Breast epithelium (tissue), 4 donors: ENCODE measurements at regions not wholly inside any gene's neighbourhood (a gene's known extent, or its start where the extent isn't known, plus 50 kb on each side); places are given as distances from the start of the nearest gene placed in this dataset.
A peak's percentile ranks its signal among the peaks of the same experiment; 100 is the strongest.

Experiments used
- DNase-seq, 2 donors: peaks; one replicate each; pipeline ENCODE4 v3.0.0-alpha.2; 2019; ENCODE audit warnings: low spot score in 2 of 2
- H3K27ac ChIP-seq, 2 donors: fragments of 200-600 bp; sonication (generic) in 1 of 2; one replicate each; pipeline ENCODE4 v1.5.1; 2016 to 2019; ENCODE audit warnings: mild to moderate bottlenecking in 1 of 2
- H3K27me3 ChIP-seq, 2 donors: fragments of 200-600 bp; sonication (generic) in 1 of 2; one replicate each; pipeline versions ENCODE4 v1.5.1 to v1.6.0; 2017 to 2019; ENCODE audit warnings: control low read depth in 1 of 2, mild to moderate bottlenecking in 1 of 2
- H3K36me3 ChIP-seq: fragments of 200-600 bp; one replicate; pipeline ENCODE4 v1.5.1; 2019
- H3K4me1 ChIP-seq, 2 donors: fragments of 200-600 bp; sonication (generic); one replicate each; pipeline ENCODE4 v1.5.1; 2016 to 2019; ENCODE audit warnings: control low read depth in 1 of 2
- H3K4me3 ChIP-seq, 3 donors: fragments of 200-600 bp; sonication (generic); 1 replicate in 2 of 3; 2 replicates in 1 of 3; pipeline ENCODE4 v1.5.1; 2016 to 2019; ENCODE audit warnings: mild to moderate bottlenecking in 3 of 3, moderate library complexity in 2 of 3
- H3K9me3 ChIP-seq, 2 donors: fragments of 200-600 bp; sonication (generic) in 1 of 2; one replicate each; pipeline ENCODE4 v1.5.1; 2016 to 2019; ENCODE audit warnings: control low read depth in 1 of 2
- CTCF ChIP-seq, 3 donors: fragments of 450-650 bp; IDR thresholded peaks; one replicate each; pipeline ENCODE4 v1.5.1; 2016 to 2017; ENCODE audit warnings: antibody characterized with exemption in 3 of 3, mild to moderate bottlenecking in 3 of 3, moderate library complexity in 3 of 3
- POLR2A ChIP-seq: fragments of 450-650 bp; IDR thresholded peaks from one replicate; pipeline ENCODE4 v1.6.1; 2016; ENCODE audit warnings: antibody characterized with exemption, mild to moderate bottlenecking, moderate library complexity
- POLR2AphosphoS5 ChIP-seq, 3 donors: sonication (generic); formaldehyde crosslinking; IDR thresholded peaks; one replicate each; pipeline ENCODE4 v1.6.1; 2017; ENCODE audit warnings: antibody characterized with exemption in 3 of 3
- intact Hi-C: fragments of 100-400 bp; cut with DNase I; formaldehyde crosslinking; loops from one replicate; pipeline ENCODE4 v1.15.1; 2023; ENCODE audit warnings: low total_unique reads

- no peak for DNase-seq
- Histone ChIP-seq H3K27ac (no peak overlapping the region), H3K4me1 (no peaks in the 10 kb centered on the region), H3K36me3 (no peaks in the 10 kb centered on the region), H3K4me3 (no peak overlapping the region), H3K27me3 (no peaks in the 10 kb centered on the region), H3K9me3 (no peaks in the 10 kb centered on the region)
- TF ChIP-seq POLR2A (no peak), POLR2AphosphoS5 (IDR thresholded peaks at IDR 0.05) (no peak), CTCF (IDR thresholded peaks at IDR 0.05) (no peak)
- intact Hi-C loops = no loop called here
These were observed 99.0 kb downstream of the CD200R1L start for GRCh38 chr3:112747624-112748023.

- intact Hi-C loops = no loop called here
- TF ChIP-seq POLR2A (no peak), POLR2AphosphoS5 (IDR thresholded peaks at IDR 0.05) (no peak), CTCF (IDR thresholded peaks at IDR 0.05) (no peak)
- Histone ChIP-seq H3K27me3 (no peaks in the 10 kb centered on the region), H3K9me3 (no peaks in the 10 kb centered on the region), H3K4me1 (no peaks in the 10 kb centered on the region), H3K4me3 (no peak overlapping the region), H3K27ac (no peak overlapping the region), H3K36me3 (no peaks in the 10 kb centered on the region)
- DNase-seq = no peak
These were observed 99.9 kb downstream of the CD200R1L start for GRCh38 chr3:112746675-112747280.

- no peaks in the 10 kb centered on the region for H3K36me3 ChIP-seq
- no peaks in the 10 kb centered on the region for H3K27me3 ChIP-seq
- peak overlapping the region in 1 of 2 donors; percentile 12 for H3K27ac ChIP-seq
- H3K9me3 ChIP-seq = no peaks in the 10 kb centered on the region
- TF ChIP-seq POLR2A (no peak), CTCF (IDR thresholded peaks at IDR 0.05) (no peak), POLR2AphosphoS5 (IDR thresholded peaks at IDR 0.05) (no peak)
- intact Hi-C loops = no loop called here
- no peak for DNase-seq
- no peaks in the 10 kb centered on the region for H3K4me1 ChIP-seq
- no peak overlapping the region for H3K4me3 ChIP-seq
These were observed 101.0 kb downstream of the CD200R1L start for GRCh38 chr3:112745567-112746248.

- Histone ChIP-seq H3K27ac (peak overlapping the region in 1 of 2 donors; percentile 12), H3K4me1 (no peaks in the 10 kb centered on the region), H3K36me3 (no peaks in the 10 kb centered on the region), H3K4me3 (no peak overlapping the region), H3K9me3 (no peaks in the 10 kb centered on the region), H3K27me3 (no peaks in the 10 kb centered on the region)
- intact Hi-C loops = no loop called here
- DNase-seq = no peak
- TF ChIP-seq POLR2A (no peak), POLR2AphosphoS5 (IDR thresholded peaks at IDR 0.05) (no peak), CTCF (IDR thresholded peaks at IDR 0.05) (no peak)
These were observed 101.7 kb downstream of the CD200R1L start for GRCh38 chr3:112744825-112745566.

- intact Hi-C loops = no loop called here
- no peak for TF ChIP-seq CTCF (IDR thresholded peaks at IDR 0.05)
- no peak for TF ChIP-seq POLR2A
- TF ChIP-seq POLR2AphosphoS5 (IDR thresholded peaks at IDR 0.05) = no peak
These were observed 102.6 kb downstream of the CD200R1L start for GRCh38 chr3:112744106-112744505.

More at GRCh38 chr3:112744106-112744505, 102.6 kb downstream of the CD200R1L start:
- DNase-seq = no peak
- no peaks in the 10 kb centered on the region for H3K9me3 ChIP-seq
- H3K27ac ChIP-seq = no peak overlapping the region
- no peaks in the 10 kb centered on the region for H3K4me1 ChIP-seq
- no peak overlapping the region for H3K4me3 ChIP-seq
- no peaks in the 10 kb centered on the region for H3K36me3 ChIP-seq
- no peaks in the 10 kb centered on the region for H3K27me3 ChIP-seq
